Activated CD4-positive, alpha-beta memory T cell treated with anti-CD3 and anti-CD28 coated beads for 36 hours (primary cell): ENCODE measurements at regions not wholly inside any gene's neighbourhood (a gene's known extent, or its start where the extent isn't known, plus 50 kb on each side); places are given as distances from the start of the nearest gene placed in this dataset.

ENCODE experiments used
- CTCF ChIA-PET: fragments of 350-600 bp; sonication (Branson Sonifier 250); formaldehyde crosslinking; loops from one replicate; lab custom pipeline; 2021; ENCODE audit warnings: antibody characterized with exemption, inconsistent platforms; lab: Charles Lee
- POLR2A ChIA-PET: fragments of 350-600 bp; sonication (Branson Sonifier 250); formaldehyde crosslinking; loops from one replicate; lab custom pipeline; 2021; ENCODE audit warnings: antibody characterized with exemption; lab: Charles Lee
- DNase-seq: peaks from one replicate; pipeline ENCODE4 v3.0.0-alpha.2; 2020
- H3K27ac Mint-ChIP-seq: one replicate; pipeline ENCODE4 v1.8.0; 2021; ENCODE audit warnings: mixed read lengths
- H3K27me3 Mint-ChIP-seq: one replicate; pipeline ENCODE4 v1.8.0; 2021; ENCODE audit warnings: mixed read lengths
- H3K36me3 Mint-ChIP-seq: one replicate; pipeline ENCODE4 v1.8.0; 2021; ENCODE audit warnings: mixed read lengths
- H3K4me1 Mint-ChIP-seq: one replicate; pipeline ENCODE4 v1.8.0; 2021; ENCODE audit warnings: low read depth, mixed read lengths
- H3K4me3 Mint-ChIP-seq: one replicate; pipeline ENCODE4 v1.8.0; 2021; ENCODE audit warnings: mild to moderate bottlenecking, mixed read lengths
- H3K9me3 Mint-ChIP-seq: one replicate; pipeline ENCODE4 v1.8.0; 2021; ENCODE audit warnings: mixed read lengths
- intact Hi-C: fragments of 100-400 bp; cut with micrococcal nuclease; formaldehyde crosslinking; loops from one replicate; pipeline ENCODE4 v1.15.1; 2023

DNA sequence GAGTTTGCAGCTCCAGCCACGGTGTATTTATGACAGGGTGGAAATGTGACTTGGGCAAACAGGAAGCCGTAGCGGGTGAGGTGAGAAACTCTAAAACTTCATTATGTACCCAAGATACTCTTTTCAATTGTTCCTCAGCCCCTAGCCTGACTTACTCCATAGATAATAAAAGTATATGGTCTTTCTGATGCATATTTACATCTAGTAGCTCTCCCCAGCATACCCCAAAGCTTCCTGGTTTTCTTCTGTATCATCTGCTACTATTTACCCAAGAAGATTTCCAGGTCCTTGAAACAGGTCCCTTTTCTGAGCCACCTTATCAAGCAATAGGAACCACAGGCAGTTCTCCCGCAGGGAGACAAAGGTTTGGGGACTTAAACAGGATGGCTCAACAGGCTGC, 201.5 kb upstream of the ESRRG start:
- H3K36me3 Mint-ChIP-seq = no peaks in the 10 kb centered on the region
- intact Hi-C loops = no loop called here
- POLR2A ChIA-PET = no interaction called here
- CTCF ChIA-PET = no interaction called here
- H3K4me3 Mint-ChIP-seq = no peak overlapping the region
- H3K9me3 Mint-ChIP-seq = peaks cover 2% of the 10 kb centered on the region
- DNase-seq = no peak
- no peaks in the 10 kb centered on the region for H3K4me1 Mint-ChIP-seq
- H3K27ac Mint-ChIP-seq = no peak overlapping the region
- no peaks in the 10 kb centered on the region for H3K27me3 Mint-ChIP-seq

DNA sequence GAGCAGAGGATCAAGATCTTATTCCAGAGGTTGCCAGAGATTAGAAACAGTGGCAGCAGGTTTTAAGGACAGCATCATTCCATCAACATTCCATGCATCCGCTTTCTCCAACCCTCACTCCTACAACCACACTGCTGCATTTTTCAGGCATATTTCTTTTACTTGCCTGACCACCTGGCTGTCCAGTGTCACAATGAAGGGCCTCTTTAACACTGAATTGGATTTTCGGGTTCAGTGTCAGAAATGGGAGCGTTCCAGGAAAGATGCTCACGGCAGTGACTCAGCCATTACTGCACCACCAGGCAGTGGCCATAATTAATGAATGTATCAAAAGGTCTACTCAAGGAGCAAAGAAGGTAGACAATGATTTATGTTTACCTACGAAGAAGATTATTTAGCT, 200.4 kb upstream of the ESRRG start:
- no peaks in the 10 kb centered on the region for H3K4me1 Mint-ChIP-seq
- H3K27me3 Mint-ChIP-seq = no peaks in the 10 kb centered on the region
- H3K9me3 Mint-ChIP-seq = peaks cover 2% of the 10 kb centered on the region
- H3K27ac Mint-ChIP-seq = no peak overlapping the region
- no peak overlapping the region for H3K4me3 Mint-ChIP-seq
- ChIA-PET POLR2A (no interaction called here), CTCF (no interaction called here)
- no peak for DNase-seq
- intact Hi-C loops = no loop called here
- no peaks in the 10 kb centered on the region for H3K36me3 Mint-ChIP-seq

DNA sequence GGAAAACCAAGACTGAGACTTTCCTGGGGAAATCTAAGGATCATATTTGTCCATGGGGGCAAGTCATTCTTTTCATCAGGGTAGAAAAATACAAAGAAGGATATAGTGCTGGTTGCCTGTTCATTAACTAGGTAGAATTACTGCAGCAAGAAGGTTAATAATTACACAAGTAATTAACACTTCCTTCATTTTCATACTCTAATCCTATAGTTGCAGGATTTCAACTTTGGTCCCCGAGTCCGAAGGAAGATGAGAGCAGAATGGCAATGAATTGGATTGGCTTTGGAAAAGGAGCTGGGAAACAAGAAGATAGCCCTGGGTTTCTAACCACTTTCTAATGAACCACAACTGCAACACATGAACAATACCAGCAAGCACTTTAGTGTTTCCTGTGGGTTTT, 199.2 kb upstream of the ESRRG start:
- POLR2A ChIA-PET = no interaction called here
- Mint-ChIP-seq H3K4me3 (no peak overlapping the region), H3K4me1 (no peaks in the 10 kb centered on the region), H3K36me3 (no peaks in the 10 kb centered on the region), H3K27ac (no peak overlapping the region), H3K27me3 (no peaks in the 10 kb centered on the region), H3K9me3 (peaks cover 3% of the 10 kb centered on the region)
- no peak for DNase-seq
- CTCF ChIA-PET = interaction anchor here (0.7 kb wide), 1 partner anchor 9 kb away, joined by 3 read pairs; no protein-coding TSS in a partner anchor
- intact Hi-C loops = no loop called here

DNA sequence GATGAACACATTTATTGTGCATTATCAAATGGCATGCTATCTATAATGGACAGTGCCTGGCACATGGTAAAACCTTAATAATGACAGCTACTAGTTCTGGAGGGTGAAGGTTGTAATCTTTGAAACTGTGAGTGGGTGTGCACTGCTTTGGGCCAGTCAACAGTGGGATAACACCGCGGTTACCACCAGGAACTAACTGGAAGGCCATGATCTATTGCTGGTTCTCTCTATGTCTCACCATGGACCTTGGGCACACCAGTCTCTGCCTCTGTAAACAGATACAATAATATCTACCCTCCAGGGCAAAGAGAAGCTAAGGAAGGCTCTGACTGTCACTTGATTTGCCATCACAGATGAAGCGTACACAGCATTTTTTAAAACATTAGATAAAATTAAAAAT, 198.6 kb upstream of the ESRRG start:
- ChIA-PET POLR2A (no interaction called here), CTCF (no interaction called here)
- intact Hi-C loops = no loop called here

DNA sequence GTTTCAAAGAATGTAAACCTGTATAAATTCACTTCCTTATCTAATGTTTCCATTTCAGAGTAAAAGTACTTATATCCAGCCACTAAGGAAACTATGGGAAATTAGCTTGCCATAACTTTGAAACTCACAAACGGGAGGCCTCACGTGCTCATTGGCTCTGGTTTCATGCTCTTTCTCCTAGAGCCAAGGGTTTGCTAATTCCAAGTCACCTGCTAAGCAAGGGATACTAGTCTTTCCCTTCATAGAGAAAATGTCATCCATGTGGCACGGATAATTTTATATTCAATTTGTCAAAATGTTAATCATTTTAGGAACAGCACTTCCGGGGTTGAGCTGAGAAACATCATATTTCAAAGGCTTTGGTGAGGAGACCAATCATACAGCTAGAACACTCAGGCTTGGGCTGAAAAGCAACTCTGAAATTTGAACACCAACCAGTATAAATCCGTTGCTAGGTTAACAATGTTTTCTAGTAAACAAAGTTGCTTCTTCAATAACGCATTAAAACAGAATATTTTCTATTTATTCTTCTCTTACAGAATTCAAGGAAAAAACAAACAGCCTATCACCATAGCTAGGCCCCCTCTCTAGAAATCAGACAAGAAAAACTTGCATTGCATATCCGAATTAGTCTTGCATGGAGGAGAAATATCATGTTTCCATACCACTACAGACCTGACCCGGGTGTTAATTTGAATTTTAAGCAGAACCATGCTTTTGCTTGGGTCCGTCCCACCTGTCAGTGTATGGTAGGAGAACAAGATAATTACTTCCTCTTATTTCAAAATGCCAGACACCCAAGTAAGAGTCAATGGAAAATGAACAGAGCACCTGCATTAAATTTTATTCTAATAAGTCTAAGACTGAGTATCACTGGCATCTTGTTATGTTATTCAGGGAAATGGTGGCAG, 196.1 kb upstream of the ESRRG start:
- peaks cover 10% of the 10 kb centered on the region for H3K9me3 Mint-ChIP-seq
- ChIA-PET POLR2A (no interaction called here), CTCF (no interaction called here)
- no peak overlapping the region for H3K4me3 Mint-ChIP-seq
- H3K27me3 Mint-ChIP-seq = no peaks in the 10 kb centered on the region
- H3K27ac Mint-ChIP-seq = no peak overlapping the region
- no peak for DNase-seq
- no peaks in the 10 kb centered on the region for H3K36me3 Mint-ChIP-seq
- no peaks in the 10 kb centered on the region for H3K4me1 Mint-ChIP-seq
- intact Hi-C loops = no loop called here

More for the DNA sequence above, 198.6 kb upstream of the ESRRG start:
- no peaks in the 10 kb centered on the region for H3K27me3 Mint-ChIP-seq
- no peaks in the 10 kb centered on the region for H3K4me1 Mint-ChIP-seq
- no peak overlapping the region for H3K4me3 Mint-ChIP-seq
- H3K9me3 Mint-ChIP-seq = peaks cover 4% of the 10 kb centered on the region
- no peak overlapping the region for H3K27ac Mint-ChIP-seq
- no peaks in the 10 kb centered on the region for H3K36me3 Mint-ChIP-seq
- no peak for DNase-seq

DNA sequence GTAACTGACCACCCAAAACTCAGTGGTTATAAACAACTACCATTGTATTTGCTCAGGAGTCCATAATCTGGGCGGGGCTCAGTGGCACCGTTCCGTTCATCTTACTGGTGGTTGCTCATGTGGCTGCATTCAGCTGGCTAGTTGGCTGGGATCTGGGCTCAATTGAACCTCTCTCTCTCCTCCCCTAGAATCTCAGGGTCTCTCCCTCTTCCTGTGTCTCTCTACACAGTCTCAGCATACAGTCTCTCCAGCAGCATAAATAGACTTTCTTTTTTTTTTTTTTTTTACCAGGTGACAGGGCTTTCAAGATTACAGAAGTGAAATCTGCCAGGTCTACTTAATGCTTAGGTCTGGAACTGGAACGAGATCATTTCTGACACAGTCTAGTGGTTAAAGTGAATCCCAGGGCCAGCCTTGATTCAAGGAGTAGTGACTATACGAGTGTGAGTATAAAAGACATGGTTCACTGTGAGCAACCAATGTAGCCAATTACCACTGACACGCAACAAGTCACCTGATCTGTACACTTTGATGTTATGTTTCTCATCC, 193.7 kb upstream of the ESRRG start:
- H3K27me3 Mint-ChIP-seq = no peaks in the 10 kb centered on the region
- ChIA-PET CTCF (no interaction called here), POLR2A (no interaction called here)
- H3K4me3 Mint-ChIP-seq = no peak overlapping the region
- H3K4me1 Mint-ChIP-seq = no peaks in the 10 kb centered on the region
- H3K27ac Mint-ChIP-seq = no peak overlapping the region
- DNase-seq = no peak
- peaks cover 10% of the 10 kb centered on the region for H3K9me3 Mint-ChIP-seq
- intact Hi-C loops = no loop called here
- H3K36me3 Mint-ChIP-seq = no peaks in the 10 kb centered on the region

DNA sequence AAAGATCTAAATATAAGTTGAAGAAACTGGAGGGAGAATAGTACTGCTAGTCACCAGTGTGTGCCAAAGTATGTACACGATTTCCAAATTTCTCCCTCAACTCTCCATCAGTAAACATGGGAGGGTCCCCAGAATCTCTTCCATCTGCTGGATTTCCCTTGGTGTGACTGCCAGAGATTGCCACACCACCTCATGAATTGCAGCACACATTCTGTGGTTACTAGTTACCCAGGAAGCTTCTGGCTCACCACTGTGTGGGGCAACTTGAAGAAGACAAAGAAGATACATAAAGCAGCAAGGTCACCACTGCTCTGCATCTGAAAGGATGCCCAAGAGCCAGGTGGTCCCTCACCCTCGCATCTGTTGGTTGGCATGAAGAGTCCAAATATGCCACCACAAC, 191.7 kb upstream of the ESRRG start:
- DNase-seq = no peak
- intact Hi-C loops = no loop called here
- ChIA-PET POLR2A (no interaction called here), CTCF (no interaction called here)
- Mint-ChIP-seq H3K4me1 (no peaks in the 10 kb centered on the region), H3K9me3 (peaks cover 12% of the 10 kb centered on the region), H3K4me3 (no peak overlapping the region), H3K27me3 (no peaks in the 10 kb centered on the region), H3K36me3 (no peaks in the 10 kb centered on the region), H3K27ac (no peak overlapping the region)

DNA sequence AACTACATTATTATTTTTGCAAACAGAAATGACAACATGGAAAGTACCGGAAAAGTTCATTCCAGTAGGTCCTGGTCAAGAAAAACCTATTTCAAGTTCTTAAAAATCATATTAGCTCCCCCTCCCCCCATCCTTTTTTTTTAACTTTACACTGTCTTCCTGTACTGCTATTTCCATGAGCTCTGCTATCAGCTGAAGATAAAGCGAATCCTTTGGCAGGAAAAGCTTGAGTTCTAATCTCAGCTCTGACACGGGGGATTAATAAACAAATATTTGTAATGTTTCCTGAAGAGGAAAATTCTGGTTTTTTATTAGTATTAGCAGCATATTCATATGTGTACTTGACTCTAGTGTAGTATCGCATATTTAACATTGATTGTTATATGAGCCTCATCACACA, 190.7 kb upstream of the ESRRG start:
- Mint-ChIP-seq H3K36me3 (no peaks in the 10 kb centered on the region), H3K4me1 (no peaks in the 10 kb centered on the region), H3K27ac (no peak overlapping the region), H3K4me3 (no peak overlapping the region), H3K9me3 (peaks cover 12% of the 10 kb centered on the region), H3K27me3 (no peaks in the 10 kb centered on the region)
- CTCF ChIA-PET = interaction anchor here (0.7 kb wide), 1 partner anchor 17 kb away, joined by 3 read pairs; no protein-coding TSS in a partner anchor
- POLR2A ChIA-PET = no interaction called here
- DNase-seq = no peak
- intact Hi-C loops = no loop called here

DNA sequence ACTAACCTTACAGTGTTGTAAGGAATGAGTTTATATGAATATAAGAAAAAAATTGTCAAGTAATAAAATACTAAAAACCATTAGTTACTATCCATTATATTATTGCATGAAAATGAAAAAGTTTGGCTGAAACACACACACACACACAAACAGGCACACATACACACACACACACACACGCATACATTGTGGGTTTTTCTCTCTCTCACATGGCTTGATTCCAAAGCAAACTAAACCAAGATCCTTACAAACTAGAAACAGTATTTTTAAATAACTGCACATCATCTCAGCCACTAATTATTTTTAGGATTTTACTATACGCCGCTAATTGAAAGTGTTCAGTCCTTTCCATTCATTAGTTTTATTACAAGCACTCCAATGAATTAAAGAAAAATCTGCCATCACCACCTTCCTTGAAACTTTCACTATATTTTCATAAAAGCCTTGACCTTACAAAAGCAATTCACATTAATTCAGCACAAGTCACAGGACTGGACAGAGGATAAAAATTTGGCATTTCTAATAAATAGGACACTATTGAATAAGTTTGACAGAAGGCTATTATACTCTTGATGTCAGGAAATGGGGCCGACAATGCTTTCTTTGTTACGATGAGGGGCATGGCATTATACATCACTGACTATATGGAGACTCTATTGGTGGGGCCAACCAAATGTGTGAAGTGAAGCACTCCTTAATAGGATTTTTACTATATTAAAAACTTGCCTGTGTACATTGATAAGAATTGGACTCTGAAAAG, 187.0 kb upstream of the ESRRG start:
- no peaks in the 10 kb centered on the region for H3K4me1 Mint-ChIP-seq
- no peaks in the 10 kb centered on the region for H3K27me3 Mint-ChIP-seq
- H3K27ac Mint-ChIP-seq = no peak overlapping the region
- POLR2A ChIA-PET = no interaction called here
- H3K9me3 Mint-ChIP-seq = peaks cover 4% of the 10 kb centered on the region
- intact Hi-C loops = no loop called here
- CTCF ChIA-PET = no interaction called here
- no peaks in the 10 kb centered on the region for H3K36me3 Mint-ChIP-seq
- DNase-seq = no peak
- no peak overlapping the region for H3K4me3 Mint-ChIP-seq

DNA sequence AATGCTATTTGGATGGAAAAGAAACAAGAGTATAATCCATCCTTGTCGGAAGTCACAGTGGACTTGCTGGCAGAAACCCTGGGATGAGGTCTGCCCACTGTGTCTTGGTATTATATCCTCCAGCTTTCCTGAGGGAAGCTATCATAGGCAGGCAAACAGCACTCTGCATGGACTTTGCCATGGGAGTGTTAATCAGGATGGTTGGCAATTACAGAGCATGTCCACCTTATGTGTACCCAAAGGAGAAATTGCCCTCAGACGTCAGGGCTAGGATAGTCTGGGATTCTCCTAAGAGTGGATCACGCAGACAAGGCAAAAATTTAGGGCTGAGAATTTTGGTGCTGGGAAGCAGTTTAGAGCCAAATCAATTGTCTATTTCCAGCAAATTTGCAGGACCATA, 184.9 kb upstream of the ESRRG start:
- CTCF ChIA-PET = no interaction called here
- H3K9me3 Mint-ChIP-seq = peaks cover 4% of the 10 kb centered on the region

DNA sequence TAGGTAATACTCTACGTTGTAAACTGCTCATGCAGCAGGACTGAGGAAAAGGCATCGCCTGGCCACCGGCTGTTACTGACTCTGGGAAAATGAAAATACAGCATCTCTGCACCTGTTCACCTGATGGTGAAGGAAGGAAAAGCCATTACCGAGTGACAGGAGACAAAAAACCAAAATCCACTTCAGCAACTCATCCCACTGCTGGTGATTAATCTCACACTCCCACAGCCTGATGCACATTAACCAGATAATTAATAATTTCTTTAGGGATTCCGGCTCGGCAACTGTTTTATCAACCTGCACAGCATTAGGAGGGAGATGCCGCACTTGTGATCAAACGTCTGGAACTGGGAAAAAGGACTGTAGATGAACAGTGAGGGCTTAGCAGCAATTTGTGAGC, 183.9 kb upstream of the ESRRG start:
- Mint-ChIP-seq H3K9me3 (peaks cover 4% of the 10 kb centered on the region), H3K4me3 (no peak overlapping the region), H3K4me1 (no peaks in the 10 kb centered on the region), H3K27me3 (no peaks in the 10 kb centered on the region), H3K36me3 (no peaks in the 10 kb centered on the region), H3K27ac (no peak overlapping the region)
- POLR2A ChIA-PET = no interaction called here
- intact Hi-C loops = no loop called here
- DNase-seq = no peak
- CTCF ChIA-PET = no interaction called here

More for the DNA sequence above, 184.9 kb upstream of the ESRRG start:
- no peak for DNase-seq
- Mint-ChIP-seq H3K27me3 (no peaks in the 10 kb centered on the region), H3K27ac (no peak overlapping the region), H3K36me3 (no peaks in the 10 kb centered on the region), H3K4me1 (no peaks in the 10 kb centered on the region), H3K4me3 (no peak overlapping the region)
- intact Hi-C loops = no loop called here
- POLR2A ChIA-PET = interaction anchor here (0.7 kb wide), 1 partner anchor 1169 kb away, joined by 3 read pairs; no protein-coding TSS in a partner anchor

DNA sequence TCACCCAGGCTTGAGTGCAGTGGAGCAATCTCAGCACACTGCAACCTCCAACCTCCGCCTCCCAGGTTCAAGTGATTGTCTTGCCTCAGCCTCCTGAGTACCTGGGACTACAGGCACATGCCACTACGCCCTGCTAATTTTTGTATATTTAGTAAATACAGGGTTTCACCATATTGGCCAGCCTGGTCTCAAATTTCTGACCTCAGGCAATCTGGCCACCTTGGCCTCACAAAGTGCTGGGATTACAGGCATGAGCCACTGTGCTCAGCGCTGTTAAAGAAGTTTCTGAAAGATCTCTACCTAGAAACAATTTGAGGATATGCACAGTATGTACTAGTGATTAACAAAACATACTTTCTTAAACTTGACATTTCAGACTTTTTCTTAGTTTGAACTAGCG, 182.6 kb upstream of the ESRRG start:
- H3K9me3 Mint-ChIP-seq = no peaks in the 10 kb centered on the region
- ChIA-PET CTCF (no interaction called here), POLR2A (no interaction called here)
- intact Hi-C loops = no loop called here
- H3K27ac Mint-ChIP-seq = no peak overlapping the region
- H3K4me3 Mint-ChIP-seq = no peak overlapping the region
- no peaks in the 10 kb centered on the region for H3K27me3 Mint-ChIP-seq
- DNase-seq = no peak
- no peaks in the 10 kb centered on the region for H3K36me3 Mint-ChIP-seq
- H3K4me1 Mint-ChIP-seq = no peaks in the 10 kb centered on the region
